HG03520 (cell line): ENCODE measurements at regions not wholly inside any gene's neighbourhood (a gene's known extent, or its start where the extent isn't known, plus 50 kb on each side); places are given as distances from the start of the nearest gene placed in this dataset.

Source experiments
- ATAC-seq: cut with Tn5 transposase; IDR thresholded peaks from one replicate; pipeline ENCODE4 v1.9.1; 2021; ENCODE audit warnings: mild to moderate bottlenecking, moderate library complexity; ENCODE audit not compliant: unreplicated experiment

GRCh38 chr5:15266229-15266628, 233.8 kb upstream of the FBXL7 start:
- ATAC-seq = no peak

- ATAC-seq = no peak
Measured at GRCh38 chr5:15263942-15264341, 236.0 kb upstream of the FBXL7 start.

- ATAC-seq = no peak
Measured at GRCh38 chr5:15263406-15263805, 236.6 kb upstream of the FBXL7 start.

- no peak for ATAC-seq
Measured at GRCh38 chr5:15261269-15261995, 238.5 kb upstream of the FBXL7 start.

GRCh38 chr5:15260356-15261268, 239.4 kb upstream of the FBXL7 start:
- no peak for ATAC-seq

- ATAC-seq = no peak
Measured at GRCh38 chr5:15256485-15256884, 243.5 kb upstream of the FBXL7 start.

- no peak for ATAC-seq
Measured at GRCh38 chr5:15255576-15255975, 244.4 kb upstream of the FBXL7 start.

- ATAC-seq = no peak
Measured at GRCh38 chr5:15254607-15255006, 245.4 kb upstream of the FBXL7 start.

- ATAC-seq = no peak
Measured at GRCh38 chr5:15252331-15252730, 247.6 kb upstream of the FBXL7 start.

- no peak for ATAC-seq
Measured at GRCh38 chr5:15249152-15249551, 250.8 kb upstream of the FBXL7 start.

GRCh38 chr5:15248731-15249130, 251.2 kb upstream of the FBXL7 start:
- ATAC-seq = no peak

GRCh38 chr5:15245913-15246312, 254.1 kb upstream of the FBXL7 start:
- ATAC-seq = no peak

- no peak for ATAC-seq
Measured at GRCh38 chr5:15243301-15244020, 256.5 kb upstream of the FBXL7 start.

- ATAC-seq = no peak
Measured at GRCh38 chr5:15241216-15241821, 258.7 kb upstream of the FBXL7 start.

GRCh38 chr5:15238006-15238405, 262.0 kb upstream of the FBXL7 start:
- no peak for ATAC-seq

GRCh38 chr5:15236911-15237508, 263.0 kb upstream of the FBXL7 start:
- no peak for ATAC-seq

- no peak for ATAC-seq
Measured at GRCh38 chr5:15234911-15235310, 265.1 kb upstream of the FBXL7 start.

- ATAC-seq = no peak
Measured at GRCh38 chr5:15234366-15234765, 265.6 kb upstream of the FBXL7 start.

- no peak for ATAC-seq
Measured at GRCh38 chr5:15233566-15233965, 266.4 kb upstream of the FBXL7 start.

GRCh38 chr5:15222156-15222555, 277.8 kb upstream of the FBXL7 start:
- no peak for ATAC-seq
